ENCODE measurements at regions not wholly inside any gene's neighbourhood (a gene's known extent, or its start where the extent isn't known, plus 50 kb on each side); places are given as distances from the start of the nearest gene placed in this dataset.
"Not testable (repeated sequence)": the region's sequence is repeated elsewhere in the genome, so short reads cannot be mapped to it uniquely, and the experiment has no call there.

- DNase-seq (no peak), ATAC-seq (no peak)
- intact Hi-C loops (cut with DNase I) = no loop called here
- no peak overlapping the region for H3K4me3 ChIP-seq
- no peak for TF ChIP-seq CTCF (IDR thresholded peaks at IDR 0.05)
- no peaks in the 10 kb centered on the region for H3K36me3 ChIP-seq
- H3K9me3 ChIP-seq = no peaks in the 10 kb centered on the region
- no peak overlapping the region for H3K27ac ChIP-seq
- H3K27me3 ChIP-seq (ENCODE audit: low read depth) = no peaks in the 10 kb centered on the region
- no peaks in the 10 kb centered on the region for H3K4me1 ChIP-seq
These were observed 88.9 kb downstream of the MOGAT1 start for GRCh38 chr2:222760301-222760897.

GRCh38 chr2:222761888-222762287 lies 90.4 kb downstream of the MOGAT1 start:
- no peak for ATAC-seq
- intact Hi-C loops (cut with DNase I) = no loop called here
- Histone ChIP-seq H3K36me3 (no peaks in the 10 kb centered on the region), H3K9me3 (no peaks in the 10 kb centered on the region), H3K4me3 (no peak overlapping the region), H3K4me1 (no peaks in the 10 kb centered on the region), H3K27ac (no peak overlapping the region), H3K27me3 (ENCODE audit: low read depth) (no peaks in the 10 kb centered on the region)
- no peak for TF ChIP-seq CTCF (IDR thresholded peaks at IDR 0.05)
- DNase-seq = no peak

GRCh38 chr2:222762342-222762741 lies 90.9 kb downstream of the MOGAT1 start:
- no peak for ATAC-seq
- intact Hi-C loops (cut with DNase I) = no loop called here
- no peaks in the 10 kb centered on the region for H3K9me3 ChIP-seq

GRCh38 chr2:222765883-222766282 lies 94.4 kb downstream of the MOGAT1 start:
- H3K4me3 ChIP-seq; H3K27me3 ChIP-seq (ENCODE audit: low read depth); H3K27ac ChIP-seq; ATAC-seq; H3K36me3 ChIP-seq; intact Hi-C loops (cut with DNase I); DNase-seq; H3K9me3 ChIP-seq; H3K4me1 ChIP-seq: not testable (repeated sequence)

More at GRCh38 chr2:222762342-222762741, 90.9 kb downstream of the MOGAT1 start:
- no peak for DNase-seq
- no peak overlapping the region for H3K27ac ChIP-seq
- no peaks in the 10 kb centered on the region for H3K36me3 ChIP-seq
- no peaks in the 10 kb centered on the region for H3K27me3 ChIP-seq (ENCODE audit: low read depth)
- no peak for TF ChIP-seq CTCF (IDR thresholded peaks at IDR 0.05)
- H3K4me1 ChIP-seq = no peaks in the 10 kb centered on the region
- H3K4me3 ChIP-seq = no peak overlapping the region

GRCh38 chr2:222768019-222768418 lies 92.8 kb upstream of the ACSL3 start:
- not testable (repeated sequence) for DNase-seq

GRCh38 chr2:222769446-222769845 lies 91.4 kb upstream of the ACSL3 start:
- H3K4me3 ChIP-seq = no peak overlapping the region
- intact Hi-C loops (cut with DNase I) = no loop called here
- TF ChIP-seq CTCF (IDR thresholded peaks at IDR 0.05) = no peak
- H3K36me3 ChIP-seq = no peaks in the 10 kb centered on the region
- H3K4me1 ChIP-seq = no peaks in the 10 kb centered on the region
- ATAC-seq = no peak
- no peak for DNase-seq
- no peaks in the 10 kb centered on the region for H3K9me3 ChIP-seq
- no peak overlapping the region for H3K27ac ChIP-seq
- no peaks in the 10 kb centered on the region for H3K27me3 ChIP-seq (ENCODE audit: low read depth)

More at GRCh38 chr2:222768019-222768418, 92.8 kb upstream of the ACSL3 start:
- H3K27ac ChIP-seq; H3K36me3 ChIP-seq; ATAC-seq; H3K4me3 ChIP-seq; H3K9me3 ChIP-seq; H3K27me3 ChIP-seq (ENCODE audit: low read depth); intact Hi-C loops (cut with DNase I); H3K4me1 ChIP-seq: not testable (repeated sequence)
